Posterior vena cava (tissue), 2 donors: ENCODE measurements at regions not wholly inside any gene's neighbourhood (a gene's known extent, or its start where the extent isn't known, plus 50 kb on each side); places are given as distances from the start of the nearest gene placed in this dataset.
"Not testable (repeated sequence)": the region's sequence is repeated elsewhere in the genome, so short reads cannot be mapped to it uniquely, and the experiment has no call there.

Source experiments
- DNase-seq: peaks from one replicate; pipeline ENCODE4 v3.0.0-alpha.2; 2020; ENCODE audit warnings: low spot score
- intact Hi-C, 2 donors: fragments of 100-400 bp; cut with DNase I; formaldehyde crosslinking; loops; one replicate each; pipeline versions ENCODE4 v1.14.1 to v1.14.2; 2022 to 2023
- donor health status: DM: yes; HTN: yes; CAD: no.
- donor health status: DM: yes; HTN: yes; CAD: no.

GRCh38 chr1:182275271-182275670 lies 116.3 kb downstream of the GLUL start:
- intact Hi-C loops, result no loop called here

DNA sequence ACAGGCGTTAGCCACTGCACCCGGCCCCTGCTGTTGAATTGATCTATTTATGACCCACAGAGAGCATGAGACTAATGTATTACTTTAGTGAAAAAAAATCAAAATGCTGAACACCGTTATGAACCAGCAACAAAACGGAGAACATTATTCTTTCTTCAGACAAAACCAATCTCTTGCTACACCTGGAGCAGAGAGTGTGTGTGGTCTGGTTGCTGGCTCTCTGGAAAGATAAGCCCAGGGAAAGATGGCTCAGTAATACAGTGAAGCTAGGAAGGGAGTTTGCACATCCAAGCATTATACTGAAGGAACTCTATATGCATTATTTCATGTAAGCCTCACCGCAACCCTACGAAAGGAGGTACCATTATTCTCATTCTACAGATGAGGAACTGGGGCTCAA lies 117.0 kb downstream of the GLUL start:
- intact Hi-C loops, result no loop called here
- DNase-seq, result no peak

More at GRCh38 chr1:182275271-182275670, 116.3 kb downstream of the GLUL start:
- DNase-seq, result no peak

GRCh38 chr1:182270731-182271130 lies 120.9 kb downstream of the GLUL start:
- no peak for DNase-seq
- intact Hi-C loops, result no loop called here

GRCh38 chr1:182269097-182269496 lies 122.5 kb downstream of the GLUL start:
- intact Hi-C loops, result no loop called here
- DNase-seq, result no peak

DNA sequence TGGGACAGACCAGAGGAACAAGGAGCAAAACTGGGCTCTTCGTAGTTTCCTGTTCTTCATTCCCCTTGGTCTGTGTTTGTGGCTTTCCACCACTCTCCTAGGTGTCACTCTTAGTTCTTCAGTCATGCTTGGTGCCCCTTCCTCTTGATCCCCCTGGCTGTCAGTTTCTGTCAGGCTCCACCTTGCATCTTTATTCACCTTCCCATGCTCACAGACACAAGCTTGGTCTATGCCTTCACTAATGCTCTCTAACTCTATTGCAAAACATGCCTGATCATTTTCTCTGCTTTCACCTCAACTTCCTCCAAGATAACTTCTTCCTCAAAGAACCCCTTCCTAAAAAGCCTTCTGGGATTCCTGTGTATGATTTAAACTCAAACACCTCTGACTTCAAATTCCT lies 122.9 kb downstream of the GLUL start:
- DNase-seq, result no peak
- intact Hi-C loops, result no loop called here

GRCh38 chr1:182264185-182264584 lies 127.4 kb downstream of the GLUL start:
- DNase-seq, result no peak
- intact Hi-C loops, result no loop called here

- DNase-seq, result no peak
- intact Hi-C loops, result no loop called here
These were observed 127.9 kb downstream of the GLUL start for GRCh38 chr1:182263706-182264105.

GRCh38 chr1:182262425-182262824 lies 129.2 kb downstream of the GLUL start:
- no peak for DNase-seq
- intact Hi-C loops, result no loop called here

GRCh38 chr1:182261655-182262054 lies 129.9 kb downstream of the GLUL start:
- no peak for DNase-seq
- intact Hi-C loops, result no loop called here

- intact Hi-C loops, result no loop called here
- no peak for DNase-seq
These were observed 131.1 kb downstream of the GLUL start for GRCh38 chr1:182260516-182260915.

DNA sequence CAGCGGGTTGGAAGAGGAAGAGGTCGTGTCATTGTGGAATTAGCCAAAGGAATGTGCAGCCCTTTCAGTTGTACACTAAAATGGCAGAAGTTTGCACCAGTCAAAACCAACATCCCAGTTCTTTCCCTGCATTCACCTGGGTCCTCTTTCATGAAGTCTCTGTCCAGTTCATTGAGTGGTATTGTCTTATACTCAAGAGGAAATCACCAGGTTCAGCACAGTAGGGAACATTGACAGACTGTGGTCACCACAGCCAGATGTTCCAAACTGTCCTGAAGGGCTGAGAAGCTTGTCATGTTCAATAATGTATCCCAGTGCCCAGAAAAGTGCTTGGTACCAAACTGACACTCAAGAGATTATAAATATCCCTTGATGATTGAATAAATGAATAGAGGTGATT lies 131.6 kb downstream of the GLUL start:
- intact Hi-C loops, result no loop called here

GRCh38 chr1:182259229-182259872 lies 132.2 kb downstream of the GLUL start:
- DNase-seq, result no peak
- intact Hi-C loops, result no loop called here

More for the DNA sequence above, 131.6 kb downstream of the GLUL start:
- no peak for DNase-seq

DNA sequence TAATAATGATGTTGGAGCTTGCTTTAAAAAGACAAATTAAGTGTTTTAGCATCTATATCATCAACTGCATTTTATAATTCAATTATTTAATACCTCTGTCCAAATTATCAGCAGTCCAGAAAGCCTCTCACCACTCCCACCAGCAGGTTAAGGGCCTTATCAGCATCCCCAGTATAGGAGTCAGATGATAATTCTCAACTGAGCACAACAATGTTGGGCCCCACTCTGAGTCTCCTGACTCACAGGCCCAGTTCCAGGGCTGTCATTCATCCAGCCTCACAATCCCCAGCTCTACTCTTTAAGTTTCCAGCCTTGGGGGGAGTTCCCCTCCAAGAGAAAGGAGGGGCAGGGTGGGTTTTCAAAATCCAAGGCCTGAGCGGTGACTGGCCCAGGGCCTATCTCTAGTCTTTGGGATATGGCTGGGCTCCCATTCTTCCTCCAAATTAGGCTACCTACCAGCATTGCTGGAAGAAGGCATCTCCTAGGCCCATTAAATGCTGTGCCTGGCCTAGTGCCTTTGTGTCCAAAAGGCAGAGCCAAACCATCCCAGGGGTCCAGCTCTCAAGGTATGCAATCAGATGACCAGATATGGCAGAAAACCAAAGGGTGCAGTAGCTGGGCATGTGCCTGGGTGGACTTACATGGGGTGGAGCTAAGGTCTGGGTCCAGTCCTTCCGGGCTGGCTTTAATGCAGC lies 134.1 kb downstream of the GLUL start:
- intact Hi-C loops, result no loop called here
- DNase-seq, result no peak

DNA sequence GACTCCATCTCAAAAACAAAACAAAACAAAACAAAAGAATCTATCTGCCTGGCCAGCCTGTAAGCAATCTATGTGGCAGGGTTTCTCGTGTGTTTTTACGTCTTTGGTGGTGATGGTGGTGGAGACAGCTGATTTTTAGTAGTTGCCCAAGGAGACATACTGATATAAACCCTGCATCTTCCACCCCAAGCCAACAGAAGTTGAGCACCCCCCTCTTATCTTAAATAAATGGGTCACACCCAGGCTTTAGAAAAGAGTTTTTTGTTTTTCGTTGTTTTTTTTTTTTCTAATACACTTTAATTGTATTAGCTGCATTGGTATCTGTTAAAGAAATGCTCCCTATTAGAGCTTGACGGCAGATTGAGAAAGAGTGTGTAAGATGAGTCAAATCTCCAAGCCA lies 134.7 kb downstream of the GLUL start:
- intact Hi-C loops, result no loop called here

GRCh38 chr1:182255494-182255893 lies 136.1 kb downstream of the GLUL start:
- intact Hi-C loops, result no loop called here
- no peak for DNase-seq

More for the DNA sequence above, 134.7 kb downstream of the GLUL start:
- no peak for DNase-seq

DNA sequence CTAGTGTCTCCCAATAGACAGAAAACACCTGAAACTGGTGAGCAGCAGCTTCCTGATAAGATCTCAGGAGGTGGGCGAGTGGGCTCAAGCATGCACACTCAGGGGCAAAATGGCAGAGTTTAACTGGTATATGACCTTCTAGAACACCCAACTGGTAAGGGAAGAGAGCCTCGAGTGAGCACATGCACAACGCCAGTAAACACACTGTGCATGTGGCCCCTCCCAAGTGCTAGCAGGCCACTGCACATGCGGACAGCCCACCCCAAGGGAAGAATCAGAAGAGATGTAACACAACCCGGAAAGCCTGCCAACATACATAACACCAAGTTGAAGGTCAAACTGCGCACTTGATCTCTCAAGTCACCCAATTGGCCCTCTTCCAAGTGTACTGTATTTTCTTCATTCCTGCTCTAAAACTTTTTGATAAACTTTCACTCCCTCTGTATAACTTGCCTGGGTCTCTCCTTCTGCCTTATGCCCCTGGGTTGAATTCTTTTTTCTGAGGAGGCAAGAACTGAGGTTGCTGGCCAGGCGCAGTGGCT lies 138.2 kb downstream of the GLUL start:
- DNase-seq, result no peak
- intact Hi-C loops, result no loop called here

- no peak for DNase-seq
- intact Hi-C loops, result no loop called here
These were observed 140.0 kb downstream of the GLUL start for GRCh38 chr1:182251561-182251960.

DNA sequence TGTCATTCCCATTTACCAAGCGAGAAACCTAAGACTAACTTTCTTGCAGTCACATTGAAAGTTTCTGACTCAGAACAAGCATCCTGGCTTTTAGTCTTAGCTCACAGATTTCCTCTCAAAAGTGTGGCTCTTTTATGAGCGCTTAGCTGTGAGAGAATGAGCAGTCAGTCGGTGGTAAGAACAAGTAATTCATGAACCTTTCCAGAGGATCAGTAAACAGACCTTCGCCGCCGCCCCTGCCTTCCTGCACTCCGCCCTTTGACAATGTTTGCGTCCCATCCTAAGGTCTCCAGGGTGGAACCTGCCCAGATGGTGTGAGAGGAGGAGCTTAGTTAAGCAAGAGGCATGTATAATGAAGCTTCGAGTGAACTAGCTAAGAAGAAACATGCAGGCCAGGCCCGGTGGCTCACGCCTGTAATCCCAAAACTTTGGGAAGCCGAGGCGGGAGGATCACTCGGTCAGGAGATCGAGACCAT lies 142.4 kb downstream of the GLUL start:
- DNase-seq, result no peak
- intact Hi-C loops, result no loop called here

- no peak for DNase-seq
- intact Hi-C loops, result no loop called here
These were observed 142.9 kb downstream of the GLUL start for GRCh38 chr1:182248721-182249120.

- DNase-seq, intact Hi-C loops: not testable (repeated sequence)
These were observed 143.8 kb downstream of the GLUL start for GRCh38 chr1:182247813-182248212.

DNA sequence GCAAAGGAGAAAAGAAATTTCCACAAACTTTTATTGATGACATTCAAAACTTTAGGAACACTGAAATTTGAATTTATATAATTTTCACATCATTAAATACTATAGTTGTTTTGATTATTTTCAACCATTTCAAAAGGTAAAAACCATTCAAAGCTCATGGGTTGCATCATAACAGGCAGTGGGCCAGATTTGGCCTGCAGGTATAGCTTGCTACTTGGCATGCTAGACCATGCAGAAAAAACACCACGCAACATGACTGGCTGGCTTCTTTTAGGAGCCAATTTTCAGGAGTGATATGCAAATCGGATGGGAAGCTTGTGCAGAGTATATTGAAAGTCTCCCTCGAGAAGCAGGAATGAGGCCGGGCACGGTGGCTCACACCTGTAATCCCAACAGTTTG lies 144.8 kb downstream of the GLUL start:
- intact Hi-C loops, result no loop called here
- DNase-seq, result no peak
